ENCODE measurements at regions not wholly inside any gene's neighbourhood (a gene's known extent, or its start where the extent isn't known, plus 50 kb on each side); places are given as distances from the start of the nearest gene placed in this dataset.
"Not testable (repeated sequence)": the region's sequence is repeated elsewhere in the genome, so short reads cannot be mapped to it uniquely, and the experiment has no call there.

DNA sequence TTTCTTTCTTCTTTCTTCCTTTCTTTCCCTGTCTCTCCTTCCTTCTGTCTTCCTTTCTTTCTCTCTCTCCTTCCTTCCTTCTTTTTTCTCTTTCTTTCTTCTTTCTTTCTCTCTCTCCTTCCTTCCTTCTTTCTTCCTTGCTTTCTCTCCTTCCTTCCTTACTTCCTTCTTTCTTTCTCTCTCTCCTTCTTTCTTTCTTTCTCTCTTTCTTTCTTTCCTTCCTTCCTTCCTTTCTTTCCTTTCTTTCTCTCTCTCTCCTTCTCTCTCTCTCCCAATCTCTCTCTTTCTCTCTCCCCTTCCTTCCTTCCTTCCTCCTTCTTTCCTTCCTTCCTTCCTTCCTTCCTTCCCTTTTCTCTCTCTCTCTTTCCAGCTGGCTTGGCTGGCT, 2806.6 kb downstream of the RPIA start:
- FAIRE-seq, result not testable (repeated sequence)

- not testable (repeated sequence) for FAIRE-seq
Measured at GRCh38 chr2:91498513-91499250, 2807.2 kb downstream of the RPIA start.

DNA sequence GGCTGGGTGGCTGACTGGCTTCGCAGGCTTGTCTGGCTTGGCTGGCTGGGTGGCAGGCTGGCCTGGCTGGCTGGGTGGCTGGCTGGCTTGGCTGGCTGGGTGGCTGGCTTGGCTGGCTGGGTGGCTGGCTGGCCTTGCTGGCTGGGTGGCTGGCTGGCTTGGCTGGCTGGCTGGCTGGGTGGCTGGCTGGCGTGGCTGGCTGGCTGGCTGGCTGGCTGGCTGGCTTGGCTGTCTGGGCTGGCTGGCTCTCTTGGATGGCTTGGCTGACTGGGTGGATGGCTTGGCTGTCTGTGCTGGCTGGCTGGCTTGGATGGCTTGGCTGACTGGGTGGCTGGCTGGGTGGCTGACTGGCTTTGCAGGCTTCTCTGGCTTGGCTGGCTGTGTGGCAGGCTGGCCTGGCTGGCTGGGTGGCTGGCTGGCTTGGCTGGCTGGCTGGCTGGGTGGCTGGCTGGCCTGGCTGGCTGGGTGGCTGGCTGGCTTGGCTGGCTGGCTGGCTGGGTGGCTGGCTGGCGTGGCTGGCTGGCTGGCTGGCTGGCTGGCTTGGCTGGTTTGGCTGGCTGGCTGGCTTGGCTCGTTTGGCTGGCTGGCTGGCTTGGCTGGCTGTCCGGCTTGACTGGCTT, 2808.1 kb downstream of the RPIA start:
- not testable (repeated sequence) for FAIRE-seq

- not testable (repeated sequence) for FAIRE-seq
Measured at GRCh38 chr2:91500246-91500977, 2808.9 kb downstream of the RPIA start.

DNA sequence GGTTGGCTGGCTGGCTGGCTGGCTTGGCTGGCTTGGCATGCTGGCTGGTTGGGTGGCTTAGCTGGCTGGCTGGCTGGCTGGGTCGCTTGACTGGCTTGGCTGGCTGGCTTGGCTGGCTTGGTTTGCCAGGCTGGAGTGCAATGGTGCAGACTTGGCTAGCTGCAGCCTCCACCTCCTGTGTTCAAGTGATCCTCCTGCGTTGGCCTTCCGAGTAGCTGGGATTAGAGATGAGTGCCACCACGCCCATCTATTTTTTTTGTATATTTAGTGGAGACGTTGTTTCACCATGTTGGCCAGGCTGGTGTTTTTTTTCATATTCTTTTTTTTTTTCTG, 2809.5 kb downstream of the RPIA start:
- not testable (repeated sequence) for FAIRE-seq

DNA sequence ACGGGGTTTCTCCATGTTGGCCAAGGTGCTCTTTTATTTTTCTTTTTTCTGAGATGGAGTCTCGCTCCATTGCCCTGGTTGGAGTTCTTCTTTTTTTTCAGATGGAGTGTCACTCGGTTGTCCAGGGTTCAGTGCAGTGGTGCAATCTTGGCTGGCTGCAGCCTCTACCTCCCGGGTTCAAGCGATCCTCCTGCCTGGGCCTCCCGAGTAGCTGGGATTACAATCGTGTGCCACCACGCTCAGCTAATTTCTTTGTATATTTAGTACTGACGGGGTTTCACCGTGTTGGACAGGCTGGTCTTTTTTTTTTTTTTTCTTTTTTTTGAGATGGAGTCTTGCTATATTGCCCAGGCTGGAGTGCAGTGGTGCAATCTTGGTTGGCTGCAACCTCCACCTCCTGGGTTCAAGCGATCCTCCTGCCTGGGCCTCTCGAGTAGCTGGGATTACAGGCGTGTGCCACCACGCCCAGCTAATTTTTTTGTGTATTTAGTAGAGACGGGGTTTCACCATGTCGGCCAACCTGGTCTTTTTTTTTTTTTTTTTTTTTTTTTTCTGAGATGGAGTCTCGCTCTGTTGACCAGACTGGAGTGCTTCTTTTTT, 2810.1 kb downstream of the RPIA start:
- not testable (repeated sequence) for FAIRE-seq

DNA sequence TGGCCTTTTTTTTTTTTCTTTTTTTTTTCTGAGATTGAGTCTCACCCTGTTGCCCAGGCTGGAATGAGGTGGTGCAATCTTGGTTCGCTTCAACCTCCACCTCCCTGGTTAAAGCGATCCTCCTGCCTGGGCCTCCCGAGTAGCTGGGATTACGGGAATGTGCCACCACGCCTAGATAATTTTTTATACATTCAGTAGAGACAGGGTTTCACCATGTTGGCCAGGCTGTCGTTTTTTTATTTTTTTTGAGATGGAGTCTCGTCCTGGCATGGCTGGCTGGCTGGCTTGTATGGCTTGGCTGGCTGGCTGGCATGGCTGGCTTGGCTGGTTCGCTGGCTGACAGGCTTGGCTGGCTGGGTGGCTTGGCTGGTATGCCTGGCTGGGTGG, 2812.1 kb downstream of the RPIA start:
- FAIRE-seq, result not testable (repeated sequence)

- not testable (repeated sequence) for FAIRE-seq
Measured at GRCh38 chr2:91503959-91504741, 2812.7 kb downstream of the RPIA start.

- not testable (repeated sequence) for FAIRE-seq
Measured at GRCh38 chr2:91508816-91509215, 2817.3 kb downstream of the RPIA start.

- not testable (repeated sequence) for FAIRE-seq
Measured at GRCh38 chr2:91509276-91509675, 2817.8 kb downstream of the RPIA start.

DNA sequence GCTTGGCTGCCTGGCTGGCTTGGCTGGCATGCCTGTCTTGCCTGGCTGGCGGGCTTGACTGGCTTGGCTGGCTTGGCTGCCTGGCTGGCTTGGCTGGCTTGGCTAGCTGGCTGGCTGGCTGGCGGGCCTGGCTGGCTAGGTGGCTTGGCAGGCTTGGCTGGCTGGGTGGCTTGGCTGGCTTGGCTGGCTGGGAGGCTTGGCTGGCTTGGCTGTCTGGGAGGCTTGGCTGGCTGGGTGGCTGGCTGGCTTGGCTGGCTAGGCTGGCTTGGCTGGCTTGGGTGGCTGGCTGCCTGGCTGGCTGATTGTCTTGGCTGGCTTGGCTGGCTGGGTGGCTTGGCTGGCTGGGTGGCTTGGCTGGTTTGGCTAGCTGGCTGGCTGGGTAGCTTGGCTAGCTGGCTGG, 2819.7 kb downstream of the RPIA start:
- FAIRE-seq, result not testable (repeated sequence)

DNA sequence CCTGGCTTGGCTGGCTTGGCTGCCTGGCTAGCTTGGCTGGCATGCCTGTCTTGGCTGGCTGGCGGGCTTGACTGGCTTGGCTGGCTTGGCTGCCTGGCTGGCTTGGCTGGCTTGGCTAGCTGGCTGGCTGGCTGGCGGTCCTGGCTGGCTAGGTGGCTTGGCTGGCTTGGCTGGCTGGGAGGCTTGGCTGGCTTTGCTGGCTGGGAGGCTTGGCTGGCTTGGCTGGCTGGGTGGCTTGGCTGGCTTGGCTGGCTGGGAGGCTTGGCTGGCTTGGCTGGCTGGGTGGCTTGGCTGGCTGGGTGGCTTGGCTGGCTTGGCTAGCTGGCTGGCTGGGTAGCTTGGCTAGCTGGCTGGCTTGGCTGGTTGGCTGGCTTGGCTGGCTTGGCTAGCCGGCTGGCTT, 2824.5 kb downstream of the RPIA start:
- not testable (repeated sequence) for FAIRE-seq

- FAIRE-seq, result not testable (repeated sequence)
Measured at GRCh38 chr2:91516669-91517068, 2825.2 kb downstream of the RPIA start.

GRCh38 chr2:91517846-91518245, 2826.4 kb downstream of the RPIA start:
- not testable (repeated sequence) for FAIRE-seq

GRCh38 chr2:91518361-91518981, 2827.0 kb downstream of the RPIA start:
- FAIRE-seq, result not testable (repeated sequence)

DNA sequence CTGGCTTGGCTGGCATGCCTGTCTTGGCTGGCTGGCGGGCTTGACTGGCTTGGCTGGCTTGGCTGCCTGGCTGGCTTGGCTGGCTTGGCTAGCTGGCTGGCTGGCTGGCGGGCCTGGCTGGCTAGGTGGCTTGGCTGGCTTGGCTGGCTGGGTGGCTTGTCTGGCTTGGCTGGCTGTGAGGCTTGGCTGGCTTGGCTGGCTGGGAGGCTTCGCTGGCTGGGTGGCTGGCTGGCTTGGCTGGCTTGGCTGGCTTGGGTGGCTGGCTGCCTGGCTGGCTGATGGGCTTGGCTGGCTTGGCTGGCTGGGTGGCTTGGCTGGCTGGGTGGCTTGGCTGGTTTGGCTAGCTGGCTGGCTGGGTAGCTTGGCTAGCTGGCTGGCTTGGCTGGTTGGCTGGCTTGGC, 2827.9 kb downstream of the RPIA start:
- not testable (repeated sequence) for FAIRE-seq

DNA sequence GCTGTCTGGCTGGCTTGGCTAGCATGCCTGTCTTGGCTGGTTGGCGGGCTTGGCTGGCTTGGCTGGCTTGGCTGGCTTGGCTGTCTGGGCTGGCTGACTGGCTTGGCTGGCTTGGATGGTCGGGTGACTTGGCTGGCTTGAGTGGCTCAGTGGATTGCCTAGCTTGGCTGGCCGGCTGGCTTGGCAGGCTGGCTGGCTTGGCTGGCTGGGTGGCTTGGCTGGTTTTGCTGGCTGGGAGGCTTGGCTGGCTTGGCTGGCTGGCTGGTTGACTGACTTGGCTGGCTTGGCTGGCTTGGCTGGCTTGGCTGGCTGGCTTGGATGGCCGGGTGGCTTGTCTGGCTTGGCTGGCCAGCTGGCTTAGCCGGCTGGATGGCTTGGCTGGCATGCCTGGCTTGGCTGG, 2828.4 kb downstream of the RPIA start:
- not testable (repeated sequence) for FAIRE-seq

GRCh38 chr2:91520523-91520922, 2829.1 kb downstream of the RPIA start:
- FAIRE-seq, result not testable (repeated sequence)

DNA sequence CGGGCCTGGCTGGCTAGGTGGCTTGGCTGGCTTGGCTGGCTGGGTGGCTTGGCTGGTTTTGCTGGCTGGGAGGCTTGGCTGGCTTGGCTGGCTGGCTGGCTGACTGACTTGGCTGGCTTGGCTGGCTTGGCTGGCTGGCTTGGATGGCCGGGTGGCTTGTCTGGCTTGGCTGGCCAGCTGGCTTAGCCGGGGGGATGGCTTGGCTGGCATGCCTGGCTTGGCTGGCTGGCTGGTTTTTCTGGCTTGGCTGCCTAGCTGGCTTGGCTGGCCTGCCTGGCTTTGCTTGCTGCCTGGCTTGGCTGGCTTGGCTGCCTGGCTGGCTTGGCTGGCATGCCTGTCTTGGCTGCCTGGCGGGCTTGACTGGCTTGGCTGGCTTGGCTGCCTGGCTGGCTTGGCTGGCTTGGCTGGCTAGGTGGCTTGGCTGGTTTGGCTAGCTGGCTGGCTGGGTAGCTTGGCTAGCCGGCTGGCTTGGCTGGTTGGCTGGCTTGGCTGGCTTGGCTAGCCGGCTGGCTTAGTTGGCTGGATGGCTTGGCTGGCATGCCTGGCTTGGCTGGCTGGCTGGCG, 2829.6 kb downstream of the RPIA start:
- FAIRE-seq, result not testable (repeated sequence)

- not testable (repeated sequence) for FAIRE-seq
Measured at GRCh38 chr2:91521944-91522343, 2830.5 kb downstream of the RPIA start.

- FAIRE-seq, result not testable (repeated sequence)
Measured at GRCh38 chr2:91522877-91523276, 2831.4 kb downstream of the RPIA start.

GRCh38 chr2:91523751-91524150, 2832.3 kb downstream of the RPIA start:
- not testable (repeated sequence) for FAIRE-seq

Data from endometrium (tissue), 2 donors.